Adrenal gland (tissue), 9 donors: ENCODE measurements at regions not wholly inside any gene's neighbourhood (a gene's known extent, or its start where the extent isn't known, plus 50 kb on each side); places are given as distances from the start of the nearest gene placed in this dataset.

ENCODE experiments used
- DNase-seq, 7 donors: peaks; one replicate each; pipeline ENCODE4 v3.0.0-alpha.2; 2019 to 2020
- H3K27ac ChIP-seq, 5 donors: fragments of 200-600 bp; sonication (generic) in 4 of 5; 1 replicate in 3 of 5; 2 replicates in 2 of 5; pipeline versions ENCODE4 v1.5.1 to v1.8.0; 2016 to 2020; ENCODE audit warnings: mild to moderate bottlenecking in 1 of 5
- H3K27me3 ChIP-seq: fragments of 200-600 bp; 2 replicates; pipeline ENCODE4 v1.8.0; 2021
- H3K36me3 ChIP-seq, 2 donors: fragments of 200-600 bp; replicated peaks in 1 of 2; 1 replicate in 1 of 2; 2 replicates in 1 of 2; pipeline versions ENCODE4 v1.5.1 to v1.8.0; 2018 to 2022
- H3K4me1 ChIP-seq, 2 donors: fragments of 200-600 bp; replicated peaks in 1 of 2; 1 replicate in 1 of 2; 2 replicates in 1 of 2; pipeline versions ENCODE4 v1.5.1 to v1.8.0; 2018 to 2021
- H3K4me3 ChIP-seq, 4 donors: fragments of 200-600 bp; sonication (generic) in 3 of 4; one replicate each; pipeline ENCODE4 v1.5.1; 2016 to 2018
- H3K9me3 ChIP-seq, 3 donors: fragments of 200-600 bp; sonication (generic) in 1 of 3; replicated peaks in 1 of 3; 1 replicate in 2 of 3; 2 replicates in 1 of 3; pipeline versions ENCODE4 v1.5.1 to v1.8.0; 2016 to 2021
- CTCF ChIP-seq, 6 experiments: fragments of 450-650 bp in 4 of 6; fragments of 200-600 bp in 2 of 6; sonication (generic) in 1 of 6; IDR thresholded peaks; 1 replicate in 5 of 6; 2 replicates in 1 of 6; pipeline versions ENCODE4 v1.5.1 to v1.8.0; 2016 to 2021; ENCODE audit warnings: antibody characterized with exemption in 6 of 6, mild to moderate bottlenecking in 2 of 6, moderate library complexity in 1 of 6
- POLR2A ChIP-seq, 2 donors: fragments of 450-650 bp; IDR thresholded peaks; one replicate each; pipeline ENCODE4 v1.6.1; 2017; ENCODE audit warnings: antibody characterized with exemption in 2 of 2, mild to moderate bottlenecking in 2 of 2, moderate library complexity in 1 of 2
- WGBS, 4 donors: extraction: QIAGEN DNeasy Blood & Tissue Kit in 2 of 4; methylation state at CpG; one replicate each; pipeline versions ENCODE4 v1.1.5 to v1.1.7; 2013 to 2017; 5-methylcytosine and 5-hydroxymethylcytosine counted together
- intact Hi-C, 2 donors: fragments of 100-400 bp; cut with DNase I; formaldehyde crosslinking; loops; one replicate each; pipeline versions ENCODE4 v1.14.1 to v1.15.0; 2022 to 2023
- donor health status: healthy with polysubstance abuse.
- donor health status: Bipolar disorder and iron deficiency.
- donor health status: DM: yes; HTN: yes; CAD: no.
- donor health status: DM: no; HTN: no; CAD: no.
- donor health status: DM: no; HTN: no; CAD: no.

DNA sequence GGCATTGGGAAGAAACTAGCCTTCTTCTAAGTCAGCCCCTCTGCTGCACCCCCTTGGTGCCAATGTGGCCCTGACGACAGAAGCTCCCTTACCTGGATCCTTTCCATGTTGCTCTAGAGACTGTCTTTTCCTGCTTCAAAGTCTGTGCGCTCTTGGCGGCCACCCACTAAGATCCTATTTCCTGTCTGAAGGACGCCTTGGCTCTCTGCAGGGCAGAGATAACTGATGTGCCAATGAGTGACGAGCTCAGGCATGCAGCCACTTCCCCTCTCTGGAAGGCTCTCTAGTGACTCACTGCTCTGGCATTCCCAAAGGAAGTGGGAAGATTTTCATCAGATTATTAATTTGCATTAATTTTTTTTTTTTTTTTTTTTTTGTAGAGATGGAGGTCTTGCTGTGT, 273.5 kb downstream of the CDH20 start:
- peak; percentile 64 to 93 (median 84) for DNase-seq
- peak overlapping the region in 3 of 5 donors; percentile 45 to 84 (median 56) for H3K27ac ChIP-seq
- intact Hi-C loops: no loop called here
- H3K36me3 ChIP-seq: no peaks in the 10 kb centered on the region
- no peaks in the 10 kb centered on the region for H3K9me3 ChIP-seq
- H3K4me3 ChIP-seq: peak overlapping the region in 1 of 4 donors; percentile 41
- 0 to 8% (median 3%) methylated on average over 5 of the region's 5 CpGs for WGBS, 4 donors
- peaks cover 7 to 15% of the 10 kb centered on the region in 2 donors for H3K4me1 ChIP-seq
- H3K27me3 ChIP-seq: no peaks in the 10 kb centered on the region
- TF ChIP-seq CTCF (IDR thresholded peaks at IDR 0.05) (no peak), POLR2A (IDR thresholded peaks at IDR 0.05) (no peak)

DNA sequence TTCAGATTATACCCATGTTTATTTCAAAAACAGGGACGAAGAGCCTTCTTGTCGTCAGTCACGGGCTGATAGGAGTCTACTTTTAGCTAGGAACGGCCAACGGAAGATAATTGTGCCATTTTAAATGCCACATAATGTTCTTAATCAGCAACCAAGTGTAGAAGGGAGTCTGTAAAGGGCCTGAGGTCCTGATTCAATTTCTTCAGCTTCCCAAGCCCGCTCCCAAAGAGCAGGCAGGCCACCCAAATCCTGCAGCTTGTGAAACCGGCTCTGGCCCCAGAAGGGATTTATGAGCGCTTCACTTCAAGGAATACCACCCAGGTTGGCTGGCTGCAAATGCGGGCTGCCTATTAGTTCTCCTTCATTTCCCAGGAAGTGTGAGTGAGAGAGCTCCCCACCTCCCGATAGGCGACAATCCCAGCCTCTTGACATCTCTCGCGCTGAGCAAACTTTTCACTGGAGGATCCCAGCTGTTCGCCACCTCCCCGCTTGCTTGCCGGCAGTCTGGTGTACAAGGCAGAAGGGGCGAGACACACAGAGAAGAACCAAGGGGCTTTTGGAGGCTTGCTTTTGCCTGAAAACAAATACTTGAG, 272.9 kb downstream of the CDH20 start:
- Histone ChIP-seq H3K27ac (peak overlapping the region in 3 of 5 donors; percentile 45 to 84 (median 56)), H3K4me1 (peaks cover 7 to 15% of the 10 kb centered on the region in 2 donors), H3K4me3 (peak overlapping the region in 1 of 4 donors; percentile 41), H3K27me3 (no peaks in the 10 kb centered on the region), H3K36me3 (no peaks in the 10 kb centered on the region), H3K9me3 (no peaks in the 10 kb centered on the region)
- DNase-seq: peak in 6 of 7 donors; percentile 11 to 53 (median 26)
- WGBS, 4 donors: 60 to 72% (median 63%) methylated on average over 17 of the region's 17 CpGs
- TF ChIP-seq CTCF (IDR thresholded peaks at IDR 0.05) (no peak), POLR2A (IDR thresholded peaks at IDR 0.05) (no peak)
- intact Hi-C loops: no loop called here

- Histone ChIP-seq H3K4me3 (no peak overlapping the region), H3K36me3 (no peaks in the 10 kb centered on the region), H3K27me3 (no peaks in the 10 kb centered on the region), H3K4me1 (peaks cover 7 to 15% of the 10 kb centered on the region in 2 donors), H3K9me3 (no peaks in the 10 kb centered on the region), H3K27ac (peak overlapping the region in 3 of 5 donors; percentile 45 to 84 (median 56))
- no peak for DNase-seq
- TF ChIP-seq CTCF (IDR thresholded peaks at IDR 0.05): no peak
- no peak for TF ChIP-seq POLR2A (IDR thresholded peaks at IDR 0.05)
- intact Hi-C loops: no loop called here
- WGBS, 4 donors: 48 to 69% (median 57%) methylated on average over 3 of the region's 3 CpGs
These were observed 272.3 kb downstream of the CDH20 start for GRCh38 chr18:61605376-61606067.
